A673 (cell line): ENCODE measurements at regions not wholly inside any gene's neighbourhood (a gene's known extent, or its start where the extent isn't known, plus 50 kb on each side); places are given as distances from the start of the nearest gene placed in this dataset.

Experiments
- BruUV-seq: library from RNA; stranded (reverse); fragments of 400-500 nt; replicated peaks from 2 replicates; lab custom pipeline; 2021; lab: Mats Ljungman, UMichigan
- CTCF ChIA-PET: fragments of 300-600 bp; sonication (Branson Sonifier 250); formaldehyde crosslinking; loops from one replicate; lab custom pipeline; 2022; ENCODE audit warnings: antibody characterized with exemption; lab: Charles Lee
- POLR2A ChIA-PET: fragments of 300-600 bp; sonication (Branson Sonifier 250); formaldehyde crosslinking; loops from one replicate; lab custom pipeline; 2022; ENCODE audit warnings: antibody characterized with exemption; ENCODE audit not compliant: low non-redundant PET; lab: Charles Lee
- DNase-seq: peaks from one replicate; pipeline ENCODE4 v3.0.0-alpha.2; 2015; ENCODE audit warnings: low spot score
- H3K27ac ChIP-seq: fragments of 200-600 bp; sonication (generic); 2 replicates; pipeline ENCODE4 v1.5.1; 2016; ENCODE audit warnings: mixed run types, low read depth, mild to moderate bottlenecking, mixed read lengths, antibody characterized with exemption, low read length; ENCODE audit not compliant: poor library complexity, severe bottlenecking
- H3K27me3 ChIP-seq: fragments of 200-600 bp; sonication (generic); replicated peaks from 2 replicates; pipeline ENCODE4 v1.6.1; 2017; ENCODE audit warnings: mixed run types, low read depth, mild to moderate bottlenecking, mixed read lengths, antibody characterized with exemption, low read length; ENCODE audit not compliant: insufficient read depth, poor library complexity
- H3K36me3 ChIP-seq: fragments of 200-600 bp; sonication (generic); 2 replicates; pipeline ENCODE4 v1.6.1; 2016; ENCODE audit warnings: mixed run types, mild to moderate bottlenecking, mixed read lengths, antibody characterized with exemption, low read length; ENCODE audit not compliant: insufficient read depth, poor library complexity, severe bottlenecking
- H3K4me1 ChIP-seq: fragments of 200-600 bp; sonication (generic); 2 replicates; pipeline ENCODE4 v1.6.1; 2017; ENCODE audit warnings: mixed run types, mild to moderate bottlenecking, mixed read lengths, antibody characterized with exemption, low read length; ENCODE audit not compliant: insufficient read depth, poor library complexity, severe bottlenecking
- H3K4me3 ChIP-seq: fragments of 200-600 bp; sonication (generic); 2 replicates; pipeline ENCODE4 v1.5.1; 2016; ENCODE audit warnings: low read depth, mixed run types, mild to moderate bottlenecking, mixed read lengths, low read length; ENCODE audit not compliant: poor library complexity, severe bottlenecking
- H3K9me3 ChIP-seq: fragments of 200-600 bp; sonication (generic); 2 replicates; pipeline ENCODE4 v1.6.1; 2016; ENCODE audit warnings: mixed run types, low read depth, mild to moderate bottlenecking, mixed read lengths, antibody characterized with exemption, low read length; ENCODE audit not compliant: poor library complexity, severe bottlenecking
- EZH2 ChIP-seq: fragments of 200-600 bp; sonication (generic); IDR thresholded peaks from 2 replicates; pipeline ENCODE4 v1.6.1; 2017; ENCODE audit warnings: borderline replicate concordance, low read depth, mild to moderate bottlenecking, mixed read lengths, antibody characterized with exemption, low read length; ENCODE audit not compliant: poor library complexity, severe bottlenecking
- intact Hi-C: fragments of 100-400 bp; cut with micrococcal nuclease; formaldehyde crosslinking; loops from one replicate; pipeline ENCODE4 v1.10.0; 2022; ENCODE audit not compliant: unreplicated experiment
- TF ChIP-seq, protein P1 (sequence below): fragments of 300-800, 200-600 bp; sonication (generic); conservative IDR thresholded peaks from 2 replicates; pipeline ENCODE4 v1.5.1; 2017; ENCODE audit warnings: low read depth, mild to moderate bottlenecking, antibody characterized with exemption, low read length, moderate library complexity, mixed read lengths

DNA sequence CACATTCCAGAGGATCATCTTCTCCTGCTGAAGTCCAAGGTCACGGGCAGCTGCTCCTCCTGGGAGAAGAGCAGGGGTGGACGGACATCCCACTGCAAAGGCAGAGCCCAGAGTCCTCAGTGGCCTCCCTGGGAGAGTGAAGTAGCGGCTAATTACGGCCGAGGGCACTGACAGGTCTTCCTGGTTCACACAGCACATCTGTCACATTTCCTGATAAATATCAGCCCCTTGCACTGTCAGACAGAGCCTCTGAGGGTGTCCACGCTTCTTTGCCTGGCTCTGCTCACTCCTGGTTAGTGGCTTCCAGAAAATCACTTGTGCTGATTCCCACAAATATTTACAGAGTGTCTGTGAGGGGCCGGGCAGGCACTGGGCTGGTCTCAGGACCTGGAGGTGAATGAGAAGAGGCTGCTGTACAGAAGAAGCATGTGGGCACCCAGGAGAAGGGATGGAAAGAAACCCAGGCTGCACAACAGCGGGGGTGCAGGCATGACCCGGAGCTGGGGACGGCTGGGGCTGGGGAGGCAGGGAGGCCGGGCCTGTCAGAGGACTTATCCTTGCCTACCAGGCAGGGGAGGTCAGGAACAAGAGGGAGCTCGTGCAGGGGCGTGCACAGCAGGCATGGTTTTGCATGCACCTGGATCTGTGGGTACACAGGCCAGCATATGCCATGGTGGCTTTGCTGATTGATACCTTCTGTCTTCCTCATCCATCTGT, 258.2 kb upstream of the TNRC6C start:
- H3K4me3 ChIP-seq, result no peak overlapping the region
- TF ChIP-seq, protein P1, sequence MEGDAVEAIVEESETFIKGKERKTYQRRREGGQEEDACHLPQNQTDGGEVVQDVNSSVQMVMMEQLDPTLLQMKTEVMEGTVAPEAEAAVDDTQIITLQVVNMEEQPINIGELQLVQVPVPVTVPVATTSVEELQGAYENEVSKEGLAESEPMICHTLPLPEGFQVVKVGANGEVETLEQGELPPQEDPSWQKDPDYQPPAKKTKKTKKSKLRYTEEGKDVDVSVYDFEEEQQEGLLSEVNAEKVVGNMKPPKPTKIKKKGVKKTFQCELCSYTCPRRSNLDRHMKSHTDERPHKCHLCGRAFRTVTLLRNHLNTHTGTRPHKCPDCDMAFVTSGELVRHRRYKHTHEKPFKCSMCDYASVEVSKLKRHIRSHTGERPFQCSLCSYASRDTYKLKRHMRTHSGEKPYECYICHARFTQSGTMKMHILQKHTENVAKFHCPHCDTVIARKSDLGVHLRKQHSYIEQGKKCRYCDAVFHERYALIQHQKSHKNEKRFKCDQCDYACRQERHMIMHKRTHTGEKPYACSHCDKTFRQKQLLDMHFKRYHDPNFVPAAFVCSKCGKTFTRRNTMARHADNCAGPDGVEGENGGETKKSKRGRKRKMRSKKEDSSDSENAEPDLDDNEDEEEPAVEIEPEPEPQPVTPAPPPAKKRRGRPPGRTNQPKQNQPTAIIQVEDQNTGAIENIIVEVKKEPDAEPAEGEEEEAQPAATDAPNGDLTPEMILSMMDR, result no peak
- TF ChIP-seq EZH2, result no peak
- intact Hi-C loops, result no loop called here
- BruUV-seq, result no TSS peak
- H3K4me1 ChIP-seq, result peaks cover 6% of the 10 kb centered on the region
- POLR2A ChIA-PET, result no interaction called here
- DNase-seq, result no peak
- no peak overlapping the region for H3K27ac ChIP-seq
- peaks cover 16% of the 10 kb centered on the region for H3K9me3 ChIP-seq
- H3K36me3 ChIP-seq, result no peaks in the 10 kb centered on the region
- H3K27me3 ChIP-seq, result peaks cover 13% of the 10 kb centered on the region
- CTCF ChIA-PET, result no interaction called here

DNA sequence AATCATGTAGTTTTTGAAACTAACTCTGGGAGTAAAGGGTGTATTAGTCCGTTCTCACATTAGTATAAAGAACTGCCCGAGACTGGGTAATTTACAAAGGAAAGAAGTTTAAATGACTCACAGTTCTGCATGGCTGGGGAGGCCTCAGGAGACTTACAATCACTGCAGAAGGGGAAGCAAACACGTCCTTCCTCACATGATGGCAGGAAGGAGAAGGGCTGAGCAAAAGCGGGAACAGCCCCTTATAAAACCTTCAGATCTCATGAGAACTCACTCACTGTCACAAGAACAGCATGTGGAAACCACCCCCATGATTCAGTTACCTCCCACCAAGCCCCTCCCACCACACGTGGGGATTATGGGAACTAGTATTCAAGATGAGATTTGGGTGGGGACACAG, 256.5 kb upstream of the TNRC6C start:
- no peak for DNase-seq
- H3K27ac ChIP-seq, result no peak overlapping the region
- TF ChIP-seq EZH2, result no peak
- TF ChIP-seq, protein P1, result no peak
- BruUV-seq, result no TSS peak
- peaks cover 3% of the 10 kb centered on the region for H3K27me3 ChIP-seq
- no peaks in the 10 kb centered on the region for H3K36me3 ChIP-seq
- peaks cover 21% of the 10 kb centered on the region for H3K9me3 ChIP-seq
- CTCF ChIA-PET, result no interaction called here
- POLR2A ChIA-PET, result no interaction called here
- intact Hi-C loops, result no loop called here
- no peak overlapping the region for H3K4me3 ChIP-seq
- peaks cover 4% of the 10 kb centered on the region for H3K4me1 ChIP-seq

DNA sequence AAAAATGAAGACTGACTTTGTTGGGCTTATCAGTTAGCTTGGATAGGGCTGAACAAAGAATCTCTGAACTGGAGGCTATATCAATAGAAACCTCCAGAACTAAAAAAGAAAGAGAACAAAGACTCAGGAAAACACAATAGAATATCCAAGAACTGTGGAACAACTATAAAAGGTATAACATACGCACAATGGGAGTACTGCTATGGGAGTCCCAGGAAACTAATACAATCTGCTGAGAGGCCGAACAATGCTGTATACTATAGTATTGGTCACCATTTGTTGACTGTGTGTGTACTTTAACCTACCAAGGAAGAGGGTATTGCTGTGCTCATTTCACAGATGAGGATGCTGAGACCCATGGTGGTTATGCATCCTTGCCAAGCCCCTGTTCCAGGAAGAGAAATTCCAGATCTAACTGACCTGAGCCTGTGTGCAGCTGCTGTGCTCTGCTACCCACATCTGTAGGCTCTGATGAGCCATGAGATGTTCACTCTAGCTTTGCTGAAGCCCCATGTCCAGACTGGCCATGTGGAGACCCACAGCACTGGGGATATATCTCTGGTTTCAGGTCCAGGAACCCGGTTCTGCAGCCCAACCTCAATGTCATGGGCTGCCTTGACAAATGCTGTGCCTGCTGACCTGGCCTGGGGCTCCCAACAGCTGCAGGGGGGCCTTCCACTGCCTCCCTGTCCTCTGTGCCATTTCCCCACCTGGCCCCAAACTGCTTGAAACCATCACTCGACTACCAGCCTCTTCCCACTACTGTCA, 254.3 kb upstream of the TNRC6C start:
- intact Hi-C loops, result no loop called here
- Histone ChIP-seq H3K27me3 (peaks cover 3% of the 10 kb centered on the region), H3K36me3 (no peaks in the 10 kb centered on the region), H3K9me3 (peaks cover 21% of the 10 kb centered on the region), H3K4me1 (peaks cover 2% of the 10 kb centered on the region), H3K4me3 (no peak overlapping the region), H3K27ac (no peak overlapping the region)
- POLR2A ChIA-PET, result interaction anchor here (0.7 kb wide), 1 partner anchor 141 kb away, joined by 5 read pairs; no protein-coding TSS in a partner anchor
- TF ChIP-seq EZH2, result no peak
- TF ChIP-seq, protein P1, result no peak
- DNase-seq, result no peak
- CTCF ChIA-PET, result no interaction called here
- no TSS peak for BruUV-seq
